SK-N-MC (cell line): ENCODE measurements at regions not wholly inside any gene's neighbourhood (a gene's known extent, or its start where the extent isn't known, plus 50 kb on each side); places are given as distances from the start of the nearest gene placed in this dataset.

Source experiments
- EZH2 ChIP-seq: fragments of 200-600 bp; sonication (generic); IDR thresholded peaks from one replicate; pipeline ENCODE4 v1.6.1; 2017; ENCODE audit warnings: antibody characterized with exemption
- POLR2AphosphoS5 ChIP-seq: IDR thresholded peaks from 2 replicates; pipeline ENCODE4 v1.6.1; 2012; ENCODE audit warnings: mild to moderate bottlenecking, low read depth, low read length, borderline replicate concordance

GRCh38 chr7:106163257-106163656 is 51.1 kb upstream of the SYPL1 start:
- TF ChIP-seq POLR2AphosphoS5: no peak
- TF ChIP-seq EZH2: no peak
